ENCODE measurements at regions not wholly inside any gene's neighbourhood (a gene's known extent, or its start where the extent isn't known, plus 50 kb on each side); places are given as distances from the start of the nearest gene placed in this dataset.

DNA sequence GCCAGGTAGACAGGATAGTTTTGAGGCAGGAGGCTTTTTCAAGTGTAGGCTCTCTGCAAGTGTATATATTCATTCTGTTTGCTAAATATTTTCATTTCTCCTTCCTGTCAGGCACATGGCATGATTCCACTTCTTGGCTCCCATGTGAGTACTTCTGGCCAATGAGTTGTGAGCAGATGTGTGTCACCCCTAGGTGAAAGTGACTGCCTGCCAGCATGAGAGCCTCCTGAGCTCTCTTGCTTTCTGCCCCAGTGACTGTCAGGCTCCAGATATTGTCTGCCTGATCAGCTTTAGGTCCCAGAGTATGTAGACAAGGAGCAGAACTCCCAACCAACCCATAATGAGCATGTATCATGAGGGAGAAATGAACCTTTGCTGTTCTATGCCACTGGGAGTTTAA, 257.6 kb upstream of the NPY start:
- no peak for TF ChIP-seq POLR2A (IDR thresholded peaks at IDR 0.05)
- TF ChIP-seq, protein P1, sequence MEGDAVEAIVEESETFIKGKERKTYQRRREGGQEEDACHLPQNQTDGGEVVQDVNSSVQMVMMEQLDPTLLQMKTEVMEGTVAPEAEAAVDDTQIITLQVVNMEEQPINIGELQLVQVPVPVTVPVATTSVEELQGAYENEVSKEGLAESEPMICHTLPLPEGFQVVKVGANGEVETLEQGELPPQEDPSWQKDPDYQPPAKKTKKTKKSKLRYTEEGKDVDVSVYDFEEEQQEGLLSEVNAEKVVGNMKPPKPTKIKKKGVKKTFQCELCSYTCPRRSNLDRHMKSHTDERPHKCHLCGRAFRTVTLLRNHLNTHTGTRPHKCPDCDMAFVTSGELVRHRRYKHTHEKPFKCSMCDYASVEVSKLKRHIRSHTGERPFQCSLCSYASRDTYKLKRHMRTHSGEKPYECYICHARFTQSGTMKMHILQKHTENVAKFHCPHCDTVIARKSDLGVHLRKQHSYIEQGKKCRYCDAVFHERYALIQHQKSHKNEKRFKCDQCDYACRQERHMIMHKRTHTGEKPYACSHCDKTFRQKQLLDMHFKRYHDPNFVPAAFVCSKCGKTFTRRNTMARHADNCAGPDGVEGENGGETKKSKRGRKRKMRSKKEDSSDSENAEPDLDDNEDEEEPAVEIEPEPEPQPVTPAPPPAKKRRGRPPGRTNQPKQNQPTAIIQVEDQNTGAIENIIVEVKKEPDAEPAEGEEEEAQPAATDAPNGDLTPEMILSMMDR (IDR thresholded peaks at IDR 0.05): no peak

All from lower leg skin (tissue), 3 donors.